Colonic mucosa (tissue), 4 donors: ENCODE measurements at regions not wholly inside any gene's neighbourhood (a gene's known extent, or its start where the extent isn't known, plus 50 kb on each side); places are given as distances from the start of the nearest gene placed in this dataset.

Experiments used
- DNase-seq: peaks from one replicate; pipeline ENCODE4 v3.0.0-alpha.2; 2020
- H3K27ac ChIP-seq: fragments of 200-600 bp; one replicate; pipeline ENCODE4 v1.8.0; 2021
- H3K27me3 ChIP-seq: fragments of 200-600 bp; one replicate; pipeline ENCODE4 v1.8.0; 2021
- H3K36me3 ChIP-seq: fragments of 200-600 bp; one replicate; pipeline ENCODE4 v1.8.0; 2021
- H3K4me1 ChIP-seq: fragments of 200-600 bp; one replicate; pipeline ENCODE4 v1.8.0; 2021; ENCODE audit warnings: mild to moderate bottlenecking
- H3K4me3 ChIP-seq: fragments of 200-600 bp; one replicate; pipeline ENCODE4 v1.8.0; 2021
- H3K9ac ChIP-seq, 2 donors: one replicate each; pipeline ENCODE4 v1.7.0; 2013; ENCODE audit warnings: control low read depth in 2 of 2, low read depth in 2 of 2, low read length in 2 of 2
- H3K9me3 ChIP-seq: fragments of 200-600 bp; one replicate; pipeline ENCODE4 v1.8.0; 2021
- intact Hi-C: fragments of 100-400 bp; cut with DNase I; formaldehyde crosslinking; loops from one replicate; pipeline ENCODE4 v1.14.1; 2022
- TF ChIP-seq, protein P1 (sequence below): fragments of 200-600 bp; IDR thresholded peaks from one replicate; pipeline ENCODE4 v1.8.0; 2022; ENCODE audit warnings: antibody characterized with exemption, mild to moderate bottlenecking
- donor health status: healthy.
- donor health status: DM: no; HTN: no; CAD: no.
- donor health status: DM: no; HTN: no; CAD: no.

DNA sequence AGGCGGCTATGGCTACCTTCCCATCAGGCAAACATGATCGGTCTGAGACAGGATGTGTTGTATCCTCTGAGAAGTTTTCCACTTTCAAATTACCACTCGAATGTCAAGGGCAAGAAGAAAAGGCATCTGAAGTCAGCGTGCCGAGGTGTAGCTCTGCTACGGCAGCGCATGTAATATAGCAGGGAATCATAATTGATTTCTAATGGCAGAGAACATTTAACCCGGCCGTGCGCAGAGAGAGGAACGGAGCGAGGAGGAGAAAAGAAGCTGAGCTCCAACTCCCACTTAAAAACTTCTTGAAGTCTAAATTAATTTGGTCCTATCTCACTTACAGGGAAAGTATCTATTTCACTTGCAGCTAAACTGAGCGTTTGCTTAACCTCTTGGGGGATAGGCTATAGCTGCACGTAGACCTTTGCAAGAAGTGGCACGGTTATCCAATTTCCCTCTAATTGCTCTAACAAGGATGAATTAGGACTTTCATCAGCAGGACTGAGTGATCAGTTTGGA, 137.3 kb upstream of the KIRREL3 start:
- Histone ChIP-seq H3K36me3 (no peaks in the 10 kb centered on the region), H3K27ac (no peak overlapping the region), H3K27me3 (no peaks in the 10 kb centered on the region), H3K9me3 (no peaks in the 10 kb centered on the region), H3K4me3 (no peak overlapping the region), H3K9ac (no peak overlapping the region), H3K4me1 (no peaks in the 10 kb centered on the region)
- intact Hi-C loops, result no loop called here
- DNase-seq, result no peak
- TF ChIP-seq, protein P1, sequence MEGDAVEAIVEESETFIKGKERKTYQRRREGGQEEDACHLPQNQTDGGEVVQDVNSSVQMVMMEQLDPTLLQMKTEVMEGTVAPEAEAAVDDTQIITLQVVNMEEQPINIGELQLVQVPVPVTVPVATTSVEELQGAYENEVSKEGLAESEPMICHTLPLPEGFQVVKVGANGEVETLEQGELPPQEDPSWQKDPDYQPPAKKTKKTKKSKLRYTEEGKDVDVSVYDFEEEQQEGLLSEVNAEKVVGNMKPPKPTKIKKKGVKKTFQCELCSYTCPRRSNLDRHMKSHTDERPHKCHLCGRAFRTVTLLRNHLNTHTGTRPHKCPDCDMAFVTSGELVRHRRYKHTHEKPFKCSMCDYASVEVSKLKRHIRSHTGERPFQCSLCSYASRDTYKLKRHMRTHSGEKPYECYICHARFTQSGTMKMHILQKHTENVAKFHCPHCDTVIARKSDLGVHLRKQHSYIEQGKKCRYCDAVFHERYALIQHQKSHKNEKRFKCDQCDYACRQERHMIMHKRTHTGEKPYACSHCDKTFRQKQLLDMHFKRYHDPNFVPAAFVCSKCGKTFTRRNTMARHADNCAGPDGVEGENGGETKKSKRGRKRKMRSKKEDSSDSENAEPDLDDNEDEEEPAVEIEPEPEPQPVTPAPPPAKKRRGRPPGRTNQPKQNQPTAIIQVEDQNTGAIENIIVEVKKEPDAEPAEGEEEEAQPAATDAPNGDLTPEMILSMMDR, result no peak

DNA sequence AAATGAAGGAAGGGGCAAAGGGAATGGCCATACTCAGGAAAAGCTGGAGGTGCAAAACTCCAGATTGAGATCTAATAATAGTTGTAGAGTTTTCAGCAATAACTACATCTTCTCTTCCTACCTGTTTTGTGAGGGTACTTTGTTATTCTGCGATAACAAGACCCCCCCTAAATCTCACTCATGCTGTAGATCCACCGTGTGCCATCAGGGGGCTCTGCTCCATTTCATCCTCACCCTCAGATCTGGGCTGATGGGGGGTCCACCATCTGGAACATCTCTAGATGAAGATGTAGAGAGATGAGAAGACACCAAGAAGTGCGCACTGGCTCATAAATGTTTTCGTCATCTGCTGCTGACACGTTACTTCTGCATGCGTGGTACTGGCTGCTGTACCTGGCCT, 135.9 kb upstream of the KIRREL3 start:
- H3K36me3 ChIP-seq, result no peaks in the 10 kb centered on the region
- H3K4me3 ChIP-seq, result no peak overlapping the region
- H3K4me1 ChIP-seq, result no peaks in the 10 kb centered on the region
- H3K9me3 ChIP-seq, result no peaks in the 10 kb centered on the region
- intact Hi-C loops, result no loop called here
- H3K27me3 ChIP-seq, result no peaks in the 10 kb centered on the region
- TF ChIP-seq, protein P1, result no peak
- H3K27ac ChIP-seq, result no peak overlapping the region
- DNase-seq, result no peak
- H3K9ac ChIP-seq, result no peak overlapping the region

DNA sequence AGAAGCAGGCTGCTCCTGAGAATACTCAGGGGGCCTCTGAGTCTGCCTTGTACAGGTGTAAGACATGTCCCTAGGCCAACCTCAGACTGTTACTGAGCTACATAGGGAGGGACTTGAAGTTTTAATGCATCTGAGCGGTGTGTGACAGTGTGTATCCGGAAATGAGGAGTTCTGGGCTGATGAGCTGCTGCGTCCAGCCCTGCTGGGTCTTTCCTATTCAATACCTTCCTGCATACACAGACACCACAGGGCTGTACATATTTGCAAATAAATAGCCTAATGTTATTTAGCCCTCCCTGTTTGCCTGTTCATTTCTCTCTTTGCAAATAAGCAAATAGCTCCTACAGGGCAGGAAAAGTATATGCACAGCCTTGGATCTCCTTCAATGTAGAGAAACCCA, 134.7 kb upstream of the KIRREL3 start:
- no peak for DNase-seq
- H3K9ac ChIP-seq, result no peak overlapping the region
- no peaks in the 10 kb centered on the region for H3K4me1 ChIP-seq
- no peaks in the 10 kb centered on the region for H3K36me3 ChIP-seq
- H3K4me3 ChIP-seq, result no peak overlapping the region
- H3K27ac ChIP-seq, result no peak overlapping the region
- no peaks in the 10 kb centered on the region for H3K9me3 ChIP-seq
- TF ChIP-seq, protein P1, result no peak
- H3K27me3 ChIP-seq, result no peaks in the 10 kb centered on the region
- intact Hi-C loops, result no loop called here

DNA sequence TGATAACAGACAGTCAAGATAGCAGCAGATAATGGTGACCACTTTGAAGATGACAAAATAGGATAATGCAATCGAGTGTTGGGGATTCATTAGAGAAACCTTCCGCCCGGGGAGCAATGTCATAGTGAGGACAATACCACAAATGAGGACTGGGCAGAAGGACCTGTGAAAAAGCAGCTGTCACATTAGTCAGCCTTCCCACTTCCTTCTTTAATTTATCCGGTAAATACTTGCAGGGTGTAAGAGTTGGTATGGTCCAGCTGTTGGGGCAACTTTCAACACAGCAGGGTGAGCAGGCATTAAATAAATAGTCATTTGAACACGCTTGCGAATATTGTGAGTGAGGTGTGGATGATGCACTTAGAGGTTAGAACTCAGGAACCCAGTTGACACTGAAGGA, 132.5 kb upstream of the KIRREL3 start:
- no peak overlapping the region for H3K27ac ChIP-seq
- intact Hi-C loops, result no loop called here
- no peak overlapping the region for H3K9ac ChIP-seq
- H3K36me3 ChIP-seq, result no peaks in the 10 kb centered on the region
- DNase-seq, result no peak
- no peak overlapping the region for H3K4me3 ChIP-seq
- H3K4me1 ChIP-seq, result no peaks in the 10 kb centered on the region
- TF ChIP-seq, protein P1, result no peak
- H3K27me3 ChIP-seq, result no peaks in the 10 kb centered on the region
- no peaks in the 10 kb centered on the region for H3K9me3 ChIP-seq

DNA sequence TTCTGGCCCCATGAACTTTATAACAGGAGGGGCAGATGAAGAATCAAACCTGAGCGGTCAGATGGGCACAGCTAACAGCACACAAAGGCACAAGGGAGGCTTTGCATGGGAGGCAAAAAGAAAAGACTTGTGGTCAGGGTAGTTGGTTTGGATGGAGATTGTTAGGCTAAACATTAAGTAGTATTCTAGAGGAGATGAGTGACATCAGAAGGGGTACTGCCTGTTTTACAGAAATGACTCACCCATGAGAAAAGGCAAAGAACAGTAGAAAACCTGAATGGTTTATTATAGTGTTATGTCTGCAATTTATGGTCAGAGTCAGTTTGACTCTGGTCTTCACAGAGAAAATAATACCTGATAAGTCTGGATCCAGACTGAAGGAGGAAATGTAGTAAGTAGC, 129.8 kb upstream of the KIRREL3 start:
- TF ChIP-seq, protein P1, result no peak
- no peaks in the 10 kb centered on the region for H3K9me3 ChIP-seq
- intact Hi-C loops, result no loop called here
- H3K9ac ChIP-seq, result no peak overlapping the region
- no peaks in the 10 kb centered on the region for H3K27me3 ChIP-seq
- no peaks in the 10 kb centered on the region for H3K4me1 ChIP-seq
- no peak for DNase-seq
- H3K4me3 ChIP-seq, result no peak overlapping the region
- H3K36me3 ChIP-seq, result no peaks in the 10 kb centered on the region
- no peak overlapping the region for H3K27ac ChIP-seq

DNA sequence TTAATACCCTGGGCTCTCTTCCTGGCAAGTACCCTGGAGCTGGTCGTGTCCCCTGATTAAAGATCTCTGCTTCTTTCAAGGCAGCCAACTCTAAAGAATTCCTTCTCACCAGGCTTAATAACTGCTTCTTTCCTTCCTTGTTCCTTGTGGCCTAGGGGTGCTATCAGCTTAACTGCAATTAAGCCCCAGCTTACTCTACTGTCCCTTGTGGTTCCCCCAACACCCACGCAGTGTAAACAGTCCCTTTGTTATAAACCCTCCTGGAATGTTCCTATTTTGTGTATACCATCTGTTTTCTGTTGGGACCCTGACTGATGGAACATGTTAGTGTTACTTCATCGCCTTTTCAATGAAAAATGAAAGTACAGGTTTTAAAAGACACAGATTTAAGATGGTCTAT, 126.4 kb upstream of the KIRREL3 start:
- H3K4me1 ChIP-seq, result no peaks in the 10 kb centered on the region
- H3K4me3 ChIP-seq, result no peak overlapping the region
- intact Hi-C loops, result no loop called here
- H3K36me3 ChIP-seq, result no peaks in the 10 kb centered on the region
- no peak for DNase-seq
- TF ChIP-seq, protein P1, result no peak
- no peak overlapping the region for H3K27ac ChIP-seq
- no peaks in the 10 kb centered on the region for H3K27me3 ChIP-seq
- no peak overlapping the region for H3K9ac ChIP-seq
- H3K9me3 ChIP-seq, result no peaks in the 10 kb centered on the region
